GM12891 (cell line): ENCODE measurements at regions not wholly inside any gene's neighbourhood (a gene's known extent, or its start where the extent isn't known, plus 50 kb on each side); places are given as distances from the start of the nearest gene placed in this dataset.

Experiments
- POLR2A ChIP-seq: IDR thresholded peaks from 2 replicates; pipeline ENCODE4 v1.6.1; 2011; ENCODE audit warnings: low read depth, low read length, control low read depth
- POLR2AphosphoS5 ChIP-seq: IDR thresholded peaks from 2 replicates; pipeline ENCODE4 v1.6.1; 2011; ENCODE audit warnings: low read depth, low read length, control low read depth
- TAF1 ChIP-seq: IDR thresholded peaks from 2 replicates; pipeline ENCODE4 v1.6.1; 2011; ENCODE audit warnings: low read depth, low read length, control low read depth

DNA sequence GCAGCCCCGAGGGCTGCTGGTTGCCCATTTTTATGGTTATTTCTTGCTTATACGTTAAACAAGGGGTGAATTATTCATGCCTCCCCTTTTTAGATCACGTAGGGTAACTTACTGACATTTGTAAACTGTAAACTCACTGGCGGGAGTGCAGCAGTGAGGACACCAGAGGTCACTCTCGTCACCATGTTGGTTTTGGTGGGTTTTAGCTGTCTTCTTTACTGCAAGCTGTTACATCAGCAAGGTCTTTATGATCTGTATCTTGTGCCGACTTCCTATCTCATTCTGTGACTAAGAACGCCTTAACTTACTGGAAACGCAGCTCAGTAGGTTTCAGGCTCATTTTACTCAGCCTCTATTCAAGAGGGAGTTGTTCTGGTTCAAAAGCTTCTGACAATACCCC is 155.0 kb upstream of the PRDM9 start:
- TF ChIP-seq POLR2AphosphoS5 (no peak), TAF1 (no peak), POLR2A (no peak)
